PC-3 (cell line): ENCODE measurements at regions not wholly inside any gene's neighbourhood (a gene's known extent, or its start where the extent isn't known, plus 50 kb on each side); places are given as distances from the start of the nearest gene placed in this dataset.

Source experiments
- ATAC-seq: fragments of 200-7000 bp; cut with Tn5 transposase; 2 replicates; pipeline ENCODE4 v1.9.1; 2020; ENCODE audit warnings: mild to moderate bottlenecking, moderate library complexity
- BruUV-seq: library from RNA; stranded (reverse); fragments of 400-500 nt; replicated peaks from 2 replicates; lab custom pipeline; 2021; lab: Mats Ljungman, UMichigan
- CTCF ChIA-PET: fragments of 300-600 bp; sonication (Branson Sonifier 250); formaldehyde crosslinking; loops from one replicate; lab custom pipeline; 2022; ENCODE audit warnings: antibody characterized with exemption; lab: Charles Lee
- POLR2A ChIA-PET: fragments of 300-600 bp; sonication (Branson Sonifier 250); formaldehyde crosslinking; loops from one replicate; lab custom pipeline; 2022; ENCODE audit warnings: antibody characterized with exemption; ENCODE audit not compliant: unreplicated experiment; lab: Charles Lee
- DNase-seq: peaks from one replicate; pipeline ENCODE4 v3.0.0-alpha.2; 2015
- H2AFZ ChIP-seq: fragments of 300-600 bp; sonication (generic); 2 replicates; pipeline ENCODE4 v1.6.0; 2016; ENCODE audit warnings: antibody characterized with exemption, low read length
- H3F3A ChIP-seq: fragments of 300-600 bp; sonication (generic); one replicate; pipeline ENCODE4 v1.6.0; 2017; ENCODE audit warnings: antibody characterized with exemption, low read length, control low read depth, mild to moderate bottlenecking; ENCODE audit not compliant: unreplicated experiment
- H3K27ac ChIP-seq: fragments of 300-600 bp; sonication (generic); 2 replicates; pipeline ENCODE4 v1.5.1; 2016; ENCODE audit warnings: mild to moderate bottlenecking, low read length
- H3K27me3 ChIP-seq: fragments of 300-600 bp; sonication (generic); 2 replicates; pipeline ENCODE4 v1.6.1; 2016; ENCODE audit warnings: low read length, mixed read lengths
- H3K36me3 ChIP-seq: fragments of 300-600 bp; sonication (generic); 2 replicates; pipeline ENCODE4 v1.6.1; 2016; ENCODE audit warnings: low read depth, mixed run types, low read length, mixed read lengths
- H3K4me1 ChIP-seq: fragments of 300-600 bp; sonication (generic); 2 replicates; pipeline ENCODE4 v1.5.1; 2016; ENCODE audit warnings: low read length; ENCODE audit not compliant: insufficient read depth
- H3K4me2 ChIP-seq: fragments of 300-600 bp; sonication (generic); 2 replicates; pipeline ENCODE4 v1.6.0; 2016; ENCODE audit warnings: low read length
- H3K4me3 ChIP-seq: fragments of 300-600 bp; sonication (generic); 2 replicates; pipeline ENCODE4 v1.5.1; 2016; ENCODE audit warnings: mild to moderate bottlenecking, low read length, mixed read lengths
- H3K79me2 ChIP-seq: fragments of 300-600 bp; sonication (generic); 2 replicates; pipeline ENCODE4 v1.6.1; 2017; ENCODE audit warnings: low read length, mixed read lengths
- H3K9ac ChIP-seq: fragments of 300-600 bp; sonication (generic); 2 replicates; pipeline ENCODE4 v1.6.0; 2016; ENCODE audit warnings: mild to moderate bottlenecking, low read length
- H3K9me2 ChIP-seq: fragments of 300-600 bp; sonication (generic); replicated peaks from 2 replicates; pipeline ENCODE4 v1.6.1; 2016; ENCODE audit warnings: mixed run types, low read length, mixed read lengths
- H3K9me3 ChIP-seq: fragments of 300-600 bp; sonication (generic); 2 replicates; pipeline ENCODE4 v1.6.1; 2016; ENCODE audit warnings: low read length, mixed read lengths
- H4K20me1 ChIP-seq: fragments of 300-600 bp; sonication (generic); 2 replicates; pipeline ENCODE4 v1.6.1; 2016; ENCODE audit warnings: low read length, mixed read lengths
- EZH2 ChIP-seq: fragments of 300-600 bp; sonication (generic); IDR thresholded peaks from one replicate; pipeline ENCODE4 v1.6.1; 2017; ENCODE audit warnings: antibody characterized with exemption, mild to moderate bottlenecking, low read length; ENCODE audit not compliant: unreplicated experiment
- EZH2phosphoT487 ChIP-seq: fragments of 300-600 bp; sonication (generic); IDR thresholded peaks from 2 replicates; pipeline ENCODE4 v1.6.1; 2018; ENCODE audit warnings: mild to moderate bottlenecking, antibody characterized with exemption, low read length, borderline replicate concordance
- intact Hi-C: fragments of 100-400 bp; cut with micrococcal nuclease; formaldehyde crosslinking; loops from 2 replicates; pipeline ENCODE4 v1.9.0; 2023
- TF ChIP-seq, protein P1 (sequence below): fragments of 300-600 bp; sonication (generic); conservative IDR thresholded peaks from 2 replicates; pipeline ENCODE4 v1.5.1; 2017; ENCODE audit warnings: antibody characterized with exemption, low read depth, mild to moderate bottlenecking, low read length

GRCh38 chr3:40988468-40988867 is 210.8 kb upstream of the CTNNB1 start:
- ChIA-PET POLR2A (no interaction called here), CTCF (no interaction called here)
- Histone ChIP-seq H4K20me1 (no peaks in the 10 kb centered on the region), H3K79me2 (no peaks in the 10 kb centered on the region), H3K9ac (no peak overlapping the region), H3K9me3 (no peaks in the 10 kb centered on the region), H3K4me1 (no peaks in the 10 kb centered on the region), H3K4me3 (no peak overlapping the region), H3K27me3 (no peaks in the 10 kb centered on the region), H2AFZ (no peak overlapping the region), H3K27ac (no peak overlapping the region), H3F3A (no peaks in the 10 kb centered on the region), H3K4me2 (no peak overlapping the region), H3K36me3 (no peaks in the 10 kb centered on the region), H3K9me2 (no peaks in the 10 kb centered on the region)
- DNase-seq, result no peak
- BruUV-seq, result no TSS peak
- TF ChIP-seq, protein P1, sequence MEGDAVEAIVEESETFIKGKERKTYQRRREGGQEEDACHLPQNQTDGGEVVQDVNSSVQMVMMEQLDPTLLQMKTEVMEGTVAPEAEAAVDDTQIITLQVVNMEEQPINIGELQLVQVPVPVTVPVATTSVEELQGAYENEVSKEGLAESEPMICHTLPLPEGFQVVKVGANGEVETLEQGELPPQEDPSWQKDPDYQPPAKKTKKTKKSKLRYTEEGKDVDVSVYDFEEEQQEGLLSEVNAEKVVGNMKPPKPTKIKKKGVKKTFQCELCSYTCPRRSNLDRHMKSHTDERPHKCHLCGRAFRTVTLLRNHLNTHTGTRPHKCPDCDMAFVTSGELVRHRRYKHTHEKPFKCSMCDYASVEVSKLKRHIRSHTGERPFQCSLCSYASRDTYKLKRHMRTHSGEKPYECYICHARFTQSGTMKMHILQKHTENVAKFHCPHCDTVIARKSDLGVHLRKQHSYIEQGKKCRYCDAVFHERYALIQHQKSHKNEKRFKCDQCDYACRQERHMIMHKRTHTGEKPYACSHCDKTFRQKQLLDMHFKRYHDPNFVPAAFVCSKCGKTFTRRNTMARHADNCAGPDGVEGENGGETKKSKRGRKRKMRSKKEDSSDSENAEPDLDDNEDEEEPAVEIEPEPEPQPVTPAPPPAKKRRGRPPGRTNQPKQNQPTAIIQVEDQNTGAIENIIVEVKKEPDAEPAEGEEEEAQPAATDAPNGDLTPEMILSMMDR, result no peak
- no peak for TF ChIP-seq EZH2
- TF ChIP-seq EZH2phosphoT487, result no peak
- no peak for ATAC-seq
- intact Hi-C loops, result no loop called here

DNA sequence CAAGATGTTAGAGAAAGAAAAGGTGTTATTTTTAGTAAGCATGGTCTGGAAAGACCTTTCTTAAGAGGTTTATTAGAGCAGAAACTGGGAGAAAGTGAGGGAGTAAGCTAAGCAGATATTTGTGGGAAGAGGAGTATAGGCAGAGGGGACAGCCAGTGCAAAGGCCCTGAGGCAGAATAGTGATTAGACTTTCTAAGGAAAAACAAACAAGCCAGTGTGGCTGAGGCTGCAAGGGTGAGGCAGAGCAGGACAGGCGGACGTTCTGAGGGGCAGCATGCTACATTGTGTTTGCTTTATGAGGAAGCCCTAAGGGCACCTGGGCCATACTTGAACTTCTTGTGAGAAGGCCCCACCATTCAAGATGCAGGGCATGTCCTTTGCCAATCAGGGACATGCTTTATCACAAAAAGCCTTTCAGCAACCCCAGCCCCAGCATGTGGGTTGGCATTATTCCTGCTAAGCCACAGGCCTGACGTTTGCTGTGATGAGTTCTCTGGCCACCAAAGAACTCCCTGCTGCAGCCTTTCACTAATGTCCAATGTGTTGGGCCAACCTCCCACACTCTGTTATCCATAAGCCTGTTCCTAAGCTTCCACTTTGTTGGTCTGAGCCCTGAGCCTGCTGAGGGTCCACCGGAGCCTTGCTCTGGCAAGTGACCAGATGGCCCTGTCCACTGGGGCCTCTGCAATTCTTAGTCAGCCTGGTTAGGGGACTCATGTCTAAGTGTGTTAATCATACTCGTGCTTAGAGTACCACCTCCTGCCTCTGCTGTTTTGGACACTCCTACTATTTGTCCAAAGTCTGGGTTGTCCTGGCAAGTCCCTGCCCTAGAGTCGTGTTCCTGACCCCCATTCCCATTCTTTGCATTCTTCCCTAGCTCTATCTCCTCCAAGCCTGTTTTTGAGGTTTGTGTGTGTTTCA is 209.9 kb upstream of the CTNNB1 start:
- intact Hi-C loops, result no loop called here
- Histone ChIP-seq H3K79me2 (no peaks in the 10 kb centered on the region), H3K4me3 (no peak overlapping the region), H3K27me3 (no peaks in the 10 kb centered on the region), H2AFZ (no peak overlapping the region), H3K27ac (no peak overlapping the region), H3K36me3 (no peaks in the 10 kb centered on the region), H3K4me2 (no peak overlapping the region), H3K9me3 (no peaks in the 10 kb centered on the region), H3K9ac (no peak overlapping the region), H3K4me1 (no peaks in the 10 kb centered on the region), H3F3A (no peaks in the 10 kb centered on the region), H3K9me2 (no peaks in the 10 kb centered on the region), H4K20me1 (no peaks in the 10 kb centered on the region)
- ATAC-seq (no peak), DNase-seq (no peak)
- ChIA-PET CTCF (no interaction called here), POLR2A (no interaction called here)
- TF ChIP-seq, protein P1, result no peak
- TF ChIP-seq EZH2phosphoT487 (no peak), EZH2 (no peak)
- no TSS peak for BruUV-seq

GRCh38 chr3:40990062-40990456 is 209.2 kb upstream of the CTNNB1 start:
- Histone ChIP-seq H3K79me2 (no peaks in the 10 kb centered on the region), H4K20me1 (no peaks in the 10 kb centered on the region), H3K9ac (no peak overlapping the region), H3K36me3 (no peaks in the 10 kb centered on the region), H3K4me1 (no peaks in the 10 kb centered on the region), H2AFZ (no peak overlapping the region), H3K9me2 (no peaks in the 10 kb centered on the region), H3F3A (no peaks in the 10 kb centered on the region), H3K4me2 (no peak overlapping the region), H3K27ac (no peak overlapping the region), H3K9me3 (no peaks in the 10 kb centered on the region), H3K4me3 (no peak overlapping the region), H3K27me3 (no peaks in the 10 kb centered on the region)
- no peak for TF ChIP-seq EZH2
- TF ChIP-seq, protein P1, result no peak
- no peak for TF ChIP-seq EZH2phosphoT487
- DNase-seq, result no peak
- no TSS peak for BruUV-seq
- ChIA-PET CTCF (no interaction called here), POLR2A (no interaction called here)
- intact Hi-C loops, result no loop called here
- no peak for ATAC-seq
